ENCODE measurements at regions not wholly inside any gene's neighbourhood (a gene's known extent, or its start where the extent isn't known, plus 50 kb on each side); places are given as distances from the start of the nearest gene placed in this dataset.

- no peak overlapping the region for H3K4me3 ChIP-seq
- ATAC-seq: no peak
- no peaks in the 10 kb centered on the region for H3K79me2 ChIP-seq (ENCODE audit: control insufficient read depth, insufficient read depth, low read length)
- in situ Hi-C loops (cut with MboI): no loop called here
- no peak overlapping the region for H3K9ac ChIP-seq (ENCODE audit: insufficient read depth in 1 of 2, low read depth in 2 of 2, low read length in 2 of 2)
- peaks cover 8 to 44% of the 10 kb centered on the region in 2 experiments; a peak in 4 of 5 replicates for H3K4me1 ChIP-seq (replicated peaks in 1 of 2; ENCODE audit: control insufficient read depth in 2 of 2, insufficient read depth in 2 of 2, low read length in 2 of 2)
- no peaks in the 10 kb centered on the region for H3K27me3 ChIP-seq (ENCODE audit: control insufficient read depth in 2 of 2, insufficient read depth in 2 of 2, low read length in 2 of 2)
- no peaks in the 10 kb centered on the region for H3K9me1 ChIP-seq (ENCODE audit: control insufficient read depth, insufficient read depth, low read length)
- peak; percentile 93 for TF ChIP-seq ZBTB40 (IDR thresholded peaks at IDR 0.05)
- TF ChIP-seq ZBTB40 (CRISPR knock-in tag; IDR thresholded peaks at IDR 0.05): peak; percentile 90
- TF ChIP-seq ZBED1 (IDR thresholded peaks at IDR 0.05): no peak
- BruUV-seq (replicated peaks): no TSS peak
- H4K20me1 ChIP-seq (replicated peaks; ENCODE audit: control insufficient read depth, insufficient read depth, low read length): no peaks in the 10 kb centered on the region
- no peaks in the 10 kb centered on the region for H3K36me3 ChIP-seq (ENCODE audit: control insufficient read depth, insufficient read depth, low read length)
- intact Hi-C loops (cut with micrococcal nuclease): no loop called here
- no peak for DNase-seq (ENCODE audit: extremely low read depth in 1 of 4, low spot score in 3 of 4)
- ChIA-PET POLR2A (interaction anchor here (0.7 to 1.0 kb wide), 3 partner anchors 11 to 165 kb away, joined by 3 to 4 read pairs (median 3); no protein-coding TSS in a partner anchor), CTCF (ENCODE audit: low intra/inter-chr PET ratio) (no interaction called here)
- FAIRE-seq: peak; percentile 54
- WGBS (ENCODE audit: insufficient coverage, low coverage, missing lambda C conversion rate): 66% methylated on average over 2 of the region's 2 CpGs
- no peak overlapping the region for H3K27ac ChIP-seq (ENCODE audit: extremely low read depth, low read depth, low read length)
- no peaks in the 10 kb centered on the region for H3K9me3 ChIP-seq (replicated peaks; ENCODE audit: control insufficient read depth, insufficient read depth, low read depth, low read length)
- peak overlapping the region; percentile 1; the same call in 1 of the 2 replicates for H2AFZ ChIP-seq (ENCODE audit: low read depth, low read length)
- H3K4me2 ChIP-seq (ENCODE audit: insufficient read depth, low read length): no peak overlapping the region
Observed at GRCh38 chr11:113552271-113552670, 77.1 kb upstream of the DRD2 start.

All from K562 (cell line).